Natural killer cell (primary cell): ENCODE measurements at regions not wholly inside any gene's neighbourhood (a gene's known extent, or its start where the extent isn't known, plus 50 kb on each side); places are given as distances from the start of the nearest gene placed in this dataset.

ENCODE experiments used
- ATAC-seq, 3 donors: fragments of 150-1000 bp in 2 of 3; fragments of 200-7000 bp in 1 of 3; cut with Tn5 transposase; 1 replicate in 1 of 3; 2 replicates in 2 of 3; pipeline ENCODE4 v1.10.0; 2021; ENCODE audit warnings: mild to moderate bottlenecking in 2 of 3, moderate library complexity in 2 of 3
- DNase-seq, 2 donors: peaks; one replicate each; pipeline versions ENCODE4 v3.0.0 to v3.0.0-alpha.2; 2013 to 2021; ENCODE audit warnings: mixed read lengths in 1 of 2
- H3K27ac ChIP-seq: one replicate; pipeline ENCODE4 v1.5.1; 2013; ENCODE audit warnings: mild to moderate bottlenecking, low read length
- H3K27me3 ChIP-seq: one replicate; pipeline ENCODE4 v1.6.1; 2013; ENCODE audit warnings: low read length; ENCODE audit not compliant: control insufficient read depth, insufficient read depth
- H3K36me3 ChIP-seq: one replicate; pipeline ENCODE4 v1.6.1; 2013; ENCODE audit warnings: low read length; ENCODE audit not compliant: control insufficient read depth, insufficient read depth
- H3K4me1 ChIP-seq: one replicate; pipeline ENCODE4 v1.6.1; 2013; ENCODE audit warnings: low read length; ENCODE audit not compliant: control insufficient read depth, insufficient read depth
- H3K4me3 ChIP-seq: one replicate; pipeline ENCODE4 v1.5.1; 2013; ENCODE audit warnings: low read length
- H3K9me3 ChIP-seq: one replicate; pipeline ENCODE4 v1.6.1; 2013; ENCODE audit warnings: low read length; ENCODE audit not compliant: control insufficient read depth, insufficient read depth
- H3K27ac Mint-ChIP-seq, 2 donors: one replicate each; pipeline ENCODE4 v1.8.0; 2022; ENCODE audit warnings: mild to moderate bottlenecking in 2 of 2, mixed read lengths in 2 of 2, moderate library complexity in 1 of 2
- H3K27me3 Mint-ChIP-seq, 2 donors: one replicate each; pipeline ENCODE4 v1.8.0; 2022; ENCODE audit warnings: low read depth in 2 of 2, mixed read lengths in 2 of 2
- H3K36me3 Mint-ChIP-seq: one replicate; pipeline ENCODE4 v1.8.0; 2022; ENCODE audit warnings: mixed read lengths
- H3K4me1 Mint-ChIP-seq, 2 donors: one replicate each; pipeline ENCODE4 v1.8.0; 2022; ENCODE audit warnings: mixed read lengths in 2 of 2
- H3K4me3 Mint-ChIP-seq: one replicate; pipeline ENCODE4 v1.8.0; 2022; ENCODE audit warnings: mild to moderate bottlenecking, moderate library complexity, mixed read lengths
- H3K9me3 Mint-ChIP-seq, 2 donors: one replicate each; pipeline ENCODE4 v1.8.0; 2022; ENCODE audit warnings: mixed read lengths in 2 of 2
- CTCF ChIP-seq: fragments of 200-600 bp; IDR thresholded peaks from one replicate; pipeline ENCODE4 v1.8.0; 2022; ENCODE audit warnings: antibody characterized with exemption
- WGBS: methylation state at CpG from one replicate; pipeline ENCODE4 v1.1.7; 2013; ENCODE audit warnings: missing lambda C conversion rate; ENCODE audit not compliant: insufficient coverage; 5-methylcytosine and 5-hydroxymethylcytosine counted together
- intact Hi-C: fragments of 100-400 bp; cut with micrococcal nuclease; formaldehyde crosslinking; loops from one replicate; pipeline ENCODE4 v1.14.2; 2022

GRCh38 chr12:97132270-97132669, 225.2 kb downstream of the NEDD1 start:
- Histone ChIP-seq H3K27me3 (no peaks in the 10 kb centered on the region), H3K4me3 (no peak overlapping the region), H3K36me3 (no peaks in the 10 kb centered on the region), H3K4me1 (no peaks in the 10 kb centered on the region), H3K27ac (no peak overlapping the region), H3K9me3 (no peaks in the 10 kb centered on the region)
- Mint-ChIP-seq H3K4me3 (no peak overlapping the region), H3K9me3 (peaks cover 0 to 4% of the 10 kb centered on the region in 2 donors), H3K4me1 (no peaks in the 10 kb centered on the region), H3K27ac (no peak overlapping the region), H3K27me3 (no peaks in the 10 kb centered on the region), H3K36me3 (no peaks in the 10 kb centered on the region)
- no CpG with 5 or more reads among the region's 2 CpGs for WGBS
- ATAC-seq (no peak), DNase-seq (no peak)
- intact Hi-C loops, result no loop called here
- no peak for TF ChIP-seq CTCF

- ATAC-seq (no peak), DNase-seq (no peak)
- Histone ChIP-seq H3K9me3 (no peaks in the 10 kb centered on the region), H3K4me1 (no peaks in the 10 kb centered on the region), H3K36me3 (no peaks in the 10 kb centered on the region), H3K27me3 (no peaks in the 10 kb centered on the region), H3K27ac (no peak overlapping the region), H3K4me3 (no peak overlapping the region)
- Mint-ChIP-seq H3K36me3 (no peaks in the 10 kb centered on the region), H3K27ac (no peak overlapping the region), H3K4me3 (no peak overlapping the region), H3K9me3 (peaks cover 0 to 3% of the 10 kb centered on the region in 2 donors), H3K4me1 (no peaks in the 10 kb centered on the region), H3K27me3 (no peaks in the 10 kb centered on the region)
- intact Hi-C loops, result no loop called here
- 69% methylated on average over 1 of the region's 1 CpG for WGBS
- no peak for TF ChIP-seq CTCF
These were observed 227.4 kb downstream of the NEDD1 start for GRCh38 chr12:97134495-97134894.

GRCh38 chr12:97140355-97140754, 233.3 kb downstream of the NEDD1 start:
- H3K27me3 ChIP-seq, result no peaks in the 10 kb centered on the region
- no peak for DNase-seq
- H3K4me1 ChIP-seq, result no peaks in the 10 kb centered on the region
- Mint-ChIP-seq H3K36me3 (no peaks in the 10 kb centered on the region), H3K4me3 (no peak overlapping the region), H3K9me3 (peaks cover 0 to 3% of the 10 kb centered on the region in 2 donors), H3K27me3 (peaks cover under 1 to 5% of the 10 kb centered on the region in 2 donors), H3K4me1 (no peaks in the 10 kb centered on the region), H3K27ac (no peak overlapping the region)
- H3K9me3 ChIP-seq, result no peaks in the 10 kb centered on the region
- ATAC-seq, result no peak
- 27% methylated on average over 4 of the region's 4 CpGs for WGBS
- no peak overlapping the region for H3K4me3 ChIP-seq
- intact Hi-C loops, result no loop called here
- H3K36me3 ChIP-seq, result no peaks in the 10 kb centered on the region
- no peak for TF ChIP-seq CTCF
- H3K27ac ChIP-seq, result no peak overlapping the region

- intact Hi-C loops, result no loop called here
- Mint-ChIP-seq H3K27me3 (peaks cover 4 to 10% of the 10 kb centered on the region in 2 donors), H3K4me1 (no peaks in the 10 kb centered on the region), H3K27ac (no peak overlapping the region), H3K9me3 (no peaks in the 10 kb centered on the region), H3K36me3 (no peaks in the 10 kb centered on the region), H3K4me3 (no peak overlapping the region)
- WGBS, result 85% methylated on average over 6 of the region's 6 CpGs
- Histone ChIP-seq H3K27ac (no peak overlapping the region), H3K4me1 (no peaks in the 10 kb centered on the region), H3K27me3 (no peaks in the 10 kb centered on the region), H3K9me3 (no peaks in the 10 kb centered on the region), H3K36me3 (no peaks in the 10 kb centered on the region), H3K4me3 (no peak overlapping the region)
- TF ChIP-seq CTCF, result no peak
- ATAC-seq (no peak), DNase-seq (no peak)
These were observed 235.8 kb downstream of the NEDD1 start for GRCh38 chr12:97142737-97143410.
